Lower leg skin (tissue), 4 donors: ENCODE measurements at regions not wholly inside any gene's neighbourhood (a gene's known extent, or its start where the extent isn't known, plus 50 kb on each side); places are given as distances from the start of the nearest gene placed in this dataset.
"Not testable (repeated sequence)": the region's sequence is repeated elsewhere in the genome, so short reads cannot be mapped to it uniquely, and the experiment has no call there.

Experiments used
- DNase-seq, 2 donors: peaks; one replicate each; pipeline ENCODE4 v3.0.0-alpha.2; 2019; ENCODE audit warnings: low spot score in 2 of 2
- H3K4me3 ChIP-seq: fragments of 200-600 bp; sonication (generic); 2 replicates; pipeline ENCODE4 v1.5.1; 2017; ENCODE audit warnings: mild to moderate bottlenecking, low read depth; ENCODE audit not compliant: poor library complexity, severe bottlenecking
- CTCF ChIP-seq, 3 donors: fragments of 450-650 bp; IDR thresholded peaks; one replicate each; pipeline ENCODE4 v1.5.1; 2016; ENCODE audit warnings: antibody characterized with exemption in 3 of 3, mild to moderate bottlenecking in 3 of 3, moderate library complexity in 2 of 3
- POLR2A ChIP-seq, 2 donors: fragments of 450-650 bp; IDR thresholded peaks; one replicate each; pipeline ENCODE4 v1.6.1; 2016 to 2017; ENCODE audit warnings: antibody characterized with exemption in 2 of 2, mild to moderate bottlenecking in 1 of 2, moderate library complexity in 1 of 2
- WGBS, 2 donors: methylation state at CpG; one replicate each; pipeline ENCODE4 v1.1.5; 2018; 5-methylcytosine and 5-hydroxymethylcytosine counted together
- intact Hi-C: fragments of 100-400 bp; cut with DNase I; formaldehyde crosslinking; loops from one replicate; pipeline ENCODE4 v1.15.0; 2023; ENCODE audit warnings: low total_unique reads

GRCh38 chr10:15921423-15921945, 61.2 kb upstream of the MINDY3 start:
- intact Hi-C loops, H3K4me3 ChIP-seq, DNase-seq: not testable (repeated sequence)
- WGBS, 2 donors, result 95 to 97% methylated on average over 28 of the region's 28 CpGs

- no peak for TF ChIP-seq POLR2A (IDR thresholded peaks at IDR 0.05)
- no peak for TF ChIP-seq CTCF (IDR thresholded peaks at IDR 0.05)
- H3K4me3 ChIP-seq, result no peak overlapping the region
- DNase-seq, result no peak
- WGBS, 2 donors, result 75 to 78% methylated on average over 5 of the region's 5 CpGs
- intact Hi-C loops, result no loop called here
Measured at GRCh38 chr10:15931376-15931775, 71.1 kb upstream of the MINDY3 start.

GRCh38 chr10:15939543-15939942, 79.2 kb upstream of the MINDY3 start:
- 68 to 70% methylated on average over 6 of the region's 6 CpGs for WGBS, 2 donors
- H3K4me3 ChIP-seq, intact Hi-C loops, DNase-seq: not testable (repeated sequence)

- TF ChIP-seq POLR2A (IDR thresholded peaks at IDR 0.05) (no peak), CTCF (IDR thresholded peaks at IDR 0.05) (no peak)
- no peak for DNase-seq
- H3K4me3 ChIP-seq, result no peak overlapping the region
- intact Hi-C loops, result no loop called here
- WGBS, 2 donors, result 43 to 65% methylated on average over 1 of the region's 1 CpG
Measured at GRCh38 chr10:15943426-15943825, 83.1 kb upstream of the MINDY3 start.

- 85% methylated on average over 4 of the region's 4 CpGs for WGBS, 2 donors
- no peak for DNase-seq
- TF ChIP-seq POLR2A (IDR thresholded peaks at IDR 0.05) (no peak), CTCF (IDR thresholded peaks at IDR 0.05) (no peak)
Measured at GRCh38 chr10:15954188-15954587, 93.9 kb upstream of the MINDY3 start.

GRCh38 chr10:15960277-15960676, 100.0 kb upstream of the MINDY3 start:
- intact Hi-C loops, result no loop called here
- TF ChIP-seq POLR2A (IDR thresholded peaks at IDR 0.05) (no peak), CTCF (IDR thresholded peaks at IDR 0.05) (no peak)
- DNase-seq, result no peak
- H3K4me3 ChIP-seq, result no peak overlapping the region
- 77 to 82% methylated on average over 5 of the region's 5 CpGs for WGBS, 2 donors

More at GRCh38 chr10:15954188-15954587, 93.9 kb upstream of the MINDY3 start:
- intact Hi-C loops, result no loop called here
- H3K4me3 ChIP-seq, result no peak overlapping the region

GRCh38 chr10:15972736-15973135, 112.4 kb upstream of the MINDY3 start:
- H3K4me3 ChIP-seq, intact Hi-C loops, DNase-seq: not testable (repeated sequence)
- WGBS, 2 donors, result 76 to 90% methylated on average over 5 of the region's 5 CpGs
